ENCODE measurements at regions not wholly inside any gene's neighbourhood (a gene's known extent, or its start where the extent isn't known, plus 50 kb on each side); places are given as distances from the start of the nearest gene placed in this dataset.

DNA sequence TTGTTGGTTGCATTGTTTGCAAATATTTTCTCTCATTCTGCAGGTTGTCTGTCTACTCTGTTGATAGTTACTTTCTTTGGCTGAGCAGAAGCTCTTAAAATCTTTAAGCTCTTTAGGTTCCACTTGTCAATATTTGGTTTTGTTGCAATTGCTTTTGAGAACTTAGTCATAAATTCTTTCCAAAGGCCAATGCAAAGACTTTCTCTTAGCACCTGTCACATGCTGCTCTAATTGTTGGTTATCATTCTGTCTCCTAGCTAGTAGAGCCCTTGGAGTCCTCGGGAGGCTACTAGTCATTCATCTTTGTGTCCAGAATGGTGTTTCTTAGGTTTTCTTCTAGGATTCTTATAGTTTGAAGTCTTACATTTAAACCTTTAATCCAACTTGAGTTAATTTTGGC is 312.7 kb upstream of the PROX1 start:
- TF ChIP-seq, protein P1, sequence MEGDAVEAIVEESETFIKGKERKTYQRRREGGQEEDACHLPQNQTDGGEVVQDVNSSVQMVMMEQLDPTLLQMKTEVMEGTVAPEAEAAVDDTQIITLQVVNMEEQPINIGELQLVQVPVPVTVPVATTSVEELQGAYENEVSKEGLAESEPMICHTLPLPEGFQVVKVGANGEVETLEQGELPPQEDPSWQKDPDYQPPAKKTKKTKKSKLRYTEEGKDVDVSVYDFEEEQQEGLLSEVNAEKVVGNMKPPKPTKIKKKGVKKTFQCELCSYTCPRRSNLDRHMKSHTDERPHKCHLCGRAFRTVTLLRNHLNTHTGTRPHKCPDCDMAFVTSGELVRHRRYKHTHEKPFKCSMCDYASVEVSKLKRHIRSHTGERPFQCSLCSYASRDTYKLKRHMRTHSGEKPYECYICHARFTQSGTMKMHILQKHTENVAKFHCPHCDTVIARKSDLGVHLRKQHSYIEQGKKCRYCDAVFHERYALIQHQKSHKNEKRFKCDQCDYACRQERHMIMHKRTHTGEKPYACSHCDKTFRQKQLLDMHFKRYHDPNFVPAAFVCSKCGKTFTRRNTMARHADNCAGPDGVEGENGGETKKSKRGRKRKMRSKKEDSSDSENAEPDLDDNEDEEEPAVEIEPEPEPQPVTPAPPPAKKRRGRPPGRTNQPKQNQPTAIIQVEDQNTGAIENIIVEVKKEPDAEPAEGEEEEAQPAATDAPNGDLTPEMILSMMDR (IDR thresholded peaks at IDR 0.05): no peak
- TF ChIP-seq POLR2A (IDR thresholded peaks at IDR 0.05): no peak
- no peak for TF ChIP-seq POLR2AphosphoS5 (IDR thresholded peaks at IDR 0.05; ENCODE audit: insufficient read depth in 1 of 2, low read depth in 1 of 2)
